ENCODE measurements at regions not wholly inside any gene's neighbourhood (a gene's known extent, or its start where the extent isn't known, plus 50 kb on each side); places are given as distances from the start of the nearest gene placed in this dataset.

DNA sequence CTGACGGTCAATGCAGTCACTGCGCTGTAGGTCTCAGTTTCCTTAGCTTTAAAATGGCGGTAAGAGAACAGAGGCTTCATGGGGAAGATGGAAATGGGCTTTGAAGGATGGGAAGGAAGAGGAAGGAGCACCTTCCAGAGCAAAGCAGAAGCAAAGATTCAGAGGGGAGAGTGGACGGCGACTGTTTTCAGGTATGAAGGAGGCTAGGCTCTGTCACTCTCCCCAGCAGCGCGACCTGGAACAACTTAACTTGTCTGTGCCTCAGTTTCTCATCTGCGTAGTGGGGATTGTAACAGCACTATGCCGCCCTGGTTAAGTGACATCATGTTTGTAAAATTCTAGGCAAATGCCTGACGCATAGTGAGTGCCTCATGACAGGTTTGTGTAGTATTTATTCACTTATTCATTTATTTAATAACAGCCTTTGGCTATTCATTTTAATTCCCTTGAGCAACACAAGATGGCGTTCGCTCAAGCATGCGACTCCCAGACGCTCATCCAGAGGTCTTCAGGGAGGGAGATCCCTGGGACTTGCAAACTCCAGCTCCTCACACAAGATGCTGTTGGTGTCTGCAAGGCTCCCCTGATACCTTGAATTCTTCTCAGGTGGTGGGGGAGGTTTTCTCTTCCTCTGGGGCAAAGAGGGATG is 336.3 kb downstream of the DYSF start:
- no peak for DNase-seq (ENCODE audit: extremely low spot score, insufficient read length, low read depth)
- FAIRE-seq: no peak

DNA sequence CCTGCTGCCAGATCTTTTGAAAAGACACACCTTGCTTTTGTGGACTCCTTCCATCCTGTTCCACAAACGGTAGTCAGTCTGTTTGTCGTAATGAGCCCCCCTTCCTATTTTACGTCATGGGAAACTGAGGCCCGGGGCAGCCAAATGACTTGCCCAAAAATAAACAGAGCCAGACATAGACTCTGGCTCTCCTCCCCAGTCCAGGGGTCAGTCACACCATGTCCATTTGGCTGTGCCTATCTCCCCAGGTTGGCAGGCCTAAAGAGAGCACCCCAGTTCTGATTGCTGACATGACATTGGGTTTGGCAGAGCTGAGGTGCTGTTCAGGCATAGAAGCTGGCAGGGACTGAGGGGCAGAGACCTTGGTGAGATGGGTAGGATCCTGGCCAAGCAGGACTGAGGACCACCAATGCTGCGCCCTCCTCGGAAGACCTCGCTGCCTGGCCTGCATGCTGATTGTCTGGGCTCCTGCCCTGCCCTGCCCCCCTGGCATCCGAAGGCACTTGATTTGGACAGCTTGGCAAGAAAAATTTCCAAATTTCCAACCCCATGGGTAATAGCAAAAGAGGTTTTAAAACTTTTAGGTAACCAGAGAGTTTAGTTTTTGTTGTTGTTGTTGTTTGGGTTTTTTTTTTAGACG is 335.4 kb downstream of the DYSF start:
- no peak for DNase-seq (ENCODE audit: extremely low spot score, insufficient read length, low read depth)
- no peak for FAIRE-seq

DNA sequence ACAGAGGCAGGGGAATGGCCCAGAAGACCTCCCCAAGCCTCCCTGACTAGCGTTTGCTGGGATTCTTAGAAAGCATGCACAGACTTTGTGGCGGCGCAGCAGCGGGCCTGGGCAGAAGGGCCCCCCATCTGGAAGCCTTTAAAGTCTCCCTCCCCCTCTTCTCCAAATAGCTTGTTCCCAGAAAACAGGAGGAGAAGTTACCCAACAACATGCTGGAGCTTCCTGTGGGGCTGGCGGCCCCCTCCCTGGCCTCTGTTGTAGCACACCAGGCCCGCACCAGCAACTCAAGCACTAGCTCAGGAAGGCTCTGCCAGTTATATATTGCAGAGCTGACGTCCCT is 334.8 kb downstream of the DYSF start:
- no peak for FAIRE-seq
- no peak for DNase-seq (ENCODE audit: extremely low spot score, insufficient read length, low read depth)

DNA sequence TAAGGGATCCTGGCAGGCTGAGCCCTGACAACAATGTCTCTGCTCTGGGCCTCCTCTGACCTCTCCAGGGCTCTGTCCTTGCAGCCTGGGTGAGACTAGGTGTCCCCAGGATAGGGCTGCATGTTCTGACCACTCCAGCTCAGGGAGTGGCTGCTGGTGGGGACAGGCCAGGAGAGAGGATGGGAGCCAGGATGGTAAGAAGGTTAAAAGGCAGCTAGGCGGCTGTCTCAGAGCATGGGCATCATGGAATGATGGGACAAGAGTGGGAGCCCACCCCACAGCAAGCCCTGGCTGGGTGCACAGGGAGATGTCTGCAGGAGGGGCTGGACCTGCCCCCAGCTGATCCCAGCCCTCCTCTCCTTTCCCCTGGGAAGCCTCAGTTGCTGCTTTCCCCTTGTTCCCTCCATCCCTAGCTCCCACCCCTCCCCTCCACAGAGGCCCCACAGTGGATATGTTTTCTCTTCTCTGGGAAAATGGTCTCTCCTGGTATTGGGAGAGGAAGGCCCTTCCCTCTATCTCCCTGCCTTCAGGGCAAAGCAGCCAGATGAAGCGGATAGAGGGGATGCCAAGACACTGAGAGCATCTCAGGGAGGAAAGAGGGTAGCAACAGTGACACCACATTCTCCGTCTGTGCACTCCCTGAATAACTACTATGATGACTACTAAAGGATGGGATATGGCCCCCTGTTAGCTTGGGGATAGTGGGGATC is 334.3 kb downstream of the DYSF start:
- FAIRE-seq (no peak), DNase-seq (ENCODE audit: extremely low spot score, insufficient read length, low read depth) (no peak)

DNA sequence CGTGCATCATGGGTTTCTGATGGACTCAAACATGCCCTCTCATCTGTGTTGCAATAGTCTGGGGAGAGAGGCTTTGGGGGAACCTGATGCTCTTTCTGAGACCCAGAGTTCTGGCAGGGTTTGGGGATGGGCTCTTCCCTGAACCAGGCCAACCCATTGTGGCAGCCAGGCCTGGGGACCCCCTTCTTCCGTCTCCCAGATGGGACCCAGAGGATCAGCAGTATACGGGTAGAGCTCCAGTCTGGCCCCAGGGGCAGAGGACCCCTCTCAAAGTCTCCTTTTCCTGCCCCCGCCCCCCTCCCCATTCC is 333.7 kb downstream of the DYSF start:
- DNase-seq (ENCODE audit: extremely low spot score, insufficient read length, low read depth): no peak
- FAIRE-seq: no peak

DNA sequence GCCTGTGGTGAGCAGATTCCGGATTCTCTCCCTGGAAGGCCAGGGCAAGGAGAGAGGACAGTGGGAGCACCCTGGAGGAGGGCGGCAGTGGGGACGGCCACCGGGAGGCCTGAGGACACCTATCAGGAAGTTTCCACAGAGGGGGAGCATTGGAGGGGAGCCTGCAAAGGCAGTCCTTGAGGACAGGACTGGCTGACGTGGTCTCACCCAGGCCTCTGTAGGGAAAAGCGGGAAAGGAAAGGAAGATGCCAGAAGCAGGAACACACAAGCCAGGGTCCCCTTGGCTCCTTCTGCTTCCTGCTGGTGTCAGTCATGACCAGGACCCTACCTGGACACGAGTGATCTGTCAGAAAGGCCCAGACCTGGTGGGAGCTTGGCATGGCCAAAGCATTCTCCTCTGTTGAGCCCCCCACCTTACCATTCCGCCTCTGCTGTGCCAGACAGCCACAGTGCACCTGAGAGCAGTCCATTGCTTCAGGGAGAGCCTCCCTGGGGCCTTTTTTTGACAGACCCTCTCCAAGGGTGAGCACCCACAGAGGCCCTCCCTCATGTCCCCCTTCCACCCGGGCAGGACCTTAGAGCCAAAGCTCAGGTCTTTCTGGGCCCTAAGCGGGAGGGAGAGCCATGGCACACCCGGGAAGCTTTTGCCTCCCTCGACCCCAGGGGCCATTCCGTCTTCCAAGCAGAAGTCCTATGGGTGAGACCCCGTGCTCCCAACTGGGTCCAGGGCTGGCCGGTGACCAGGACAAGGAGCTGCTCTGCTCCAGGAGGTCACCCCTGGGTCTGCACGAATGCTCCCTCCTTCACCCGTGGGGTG is 333.1 kb downstream of the DYSF start:
- FAIRE-seq: no peak
- no peak for DNase-seq (ENCODE audit: extremely low spot score, insufficient read length, low read depth)

DNA sequence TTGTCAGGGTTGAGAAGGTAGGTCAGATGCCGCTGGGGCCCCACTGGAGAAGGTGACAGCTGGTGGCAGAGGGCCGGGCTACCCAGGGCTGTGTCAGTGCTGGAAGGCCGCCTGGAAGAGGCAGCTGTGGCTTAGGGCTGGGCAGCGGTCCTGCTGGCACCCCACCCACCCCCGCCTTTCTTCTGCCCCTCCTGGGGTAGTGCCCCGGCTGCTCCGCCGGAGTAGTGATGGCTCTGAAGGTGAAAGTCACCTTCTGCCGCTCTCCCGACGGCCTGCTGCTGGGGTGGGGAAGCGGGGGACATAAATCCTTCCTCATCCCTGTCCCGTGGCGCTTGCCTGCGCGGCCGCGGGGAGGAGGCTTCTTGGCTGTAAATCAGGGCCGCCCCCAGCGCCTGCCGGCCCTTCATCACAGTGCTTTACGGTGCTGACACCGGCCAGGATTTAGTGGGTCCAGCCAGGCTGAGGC is 332.2 kb downstream of the DYSF start:
- DNase-seq (ENCODE audit: extremely low spot score, insufficient read length, low read depth) (no peak), FAIRE-seq (no peak)

DNA sequence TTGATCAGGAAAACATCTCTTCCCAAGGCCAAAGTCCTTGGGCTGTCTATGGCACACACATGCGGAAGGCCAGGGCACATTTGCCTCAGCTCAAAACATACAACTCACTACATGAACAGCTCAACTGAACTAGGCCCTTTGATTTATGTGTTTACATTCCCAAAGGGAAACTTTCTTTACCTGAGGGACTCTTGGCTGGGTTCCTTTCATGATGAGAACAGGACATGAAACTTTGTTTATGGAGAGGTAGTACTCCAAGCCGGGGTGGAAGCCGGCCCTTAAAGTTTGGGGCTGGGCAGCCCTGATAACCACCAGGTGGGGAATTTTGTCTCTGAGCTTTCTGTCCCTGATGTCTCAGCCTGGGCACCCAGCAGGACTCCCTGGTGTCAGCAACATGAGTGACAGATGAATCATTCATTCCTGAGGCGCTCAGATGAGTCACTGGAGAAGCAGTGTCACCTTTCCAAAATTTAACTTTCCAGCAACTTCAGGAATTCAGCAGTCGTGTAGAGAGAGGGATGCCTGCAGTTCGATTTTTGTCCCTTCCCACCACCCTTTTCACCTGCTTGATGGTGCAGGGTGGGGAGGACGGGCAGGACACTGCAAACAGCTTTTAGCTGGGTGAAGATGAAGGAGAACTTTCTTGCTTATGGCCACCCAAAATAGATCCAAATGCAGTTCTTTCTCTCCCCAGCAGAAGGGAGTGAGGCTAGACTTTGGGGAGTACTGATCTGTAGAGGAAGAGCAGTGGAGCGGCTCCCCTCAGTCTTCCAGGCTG is 331.6 kb downstream of the DYSF start:
- DNase-seq (ENCODE audit: extremely low spot score, insufficient read length, low read depth) (no peak), FAIRE-seq (no peak)

DNA sequence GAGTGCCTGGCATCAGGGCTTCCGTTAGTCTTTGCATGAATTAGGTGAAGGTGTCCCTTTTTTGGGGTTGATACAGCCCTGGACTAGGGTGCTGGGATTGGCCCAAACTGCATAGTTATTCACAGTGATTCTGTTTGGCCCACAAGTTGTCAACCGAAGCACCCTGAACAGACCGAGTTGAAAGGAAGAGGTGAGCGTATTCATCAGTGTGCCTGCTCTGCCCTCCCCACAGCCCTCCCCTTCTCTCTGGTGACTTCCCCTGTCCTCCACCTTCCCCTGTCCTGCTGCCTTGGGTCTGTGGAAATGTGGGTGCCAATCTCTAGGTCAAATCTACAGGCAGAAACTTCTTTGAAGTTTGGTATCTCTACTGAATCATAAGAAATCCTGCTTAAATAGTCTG is 330.5 kb downstream of the DYSF start:
- FAIRE-seq (no peak), DNase-seq (ENCODE audit: extremely low spot score, insufficient read length, low read depth) (no peak)

DNA sequence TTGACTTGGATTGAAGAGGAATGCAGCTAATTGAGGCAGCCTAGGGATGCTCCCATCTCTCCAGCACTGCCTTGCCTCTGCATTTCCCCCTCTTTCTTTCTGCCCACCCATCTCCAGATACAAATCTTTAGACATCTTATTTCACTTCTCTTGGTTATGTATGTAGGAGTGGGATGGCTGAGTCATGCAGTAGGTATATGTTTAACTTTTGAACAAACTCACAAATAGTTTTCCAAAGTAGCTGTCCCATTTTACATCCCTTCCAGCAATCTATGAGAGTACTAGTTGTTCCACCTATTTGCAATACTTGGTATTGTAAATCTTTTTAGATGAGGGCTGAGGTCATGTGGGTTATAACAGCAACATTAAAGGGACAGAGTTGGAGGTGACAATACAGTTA is 329.9 kb downstream of the DYSF start:
- FAIRE-seq: no peak

DNA sequence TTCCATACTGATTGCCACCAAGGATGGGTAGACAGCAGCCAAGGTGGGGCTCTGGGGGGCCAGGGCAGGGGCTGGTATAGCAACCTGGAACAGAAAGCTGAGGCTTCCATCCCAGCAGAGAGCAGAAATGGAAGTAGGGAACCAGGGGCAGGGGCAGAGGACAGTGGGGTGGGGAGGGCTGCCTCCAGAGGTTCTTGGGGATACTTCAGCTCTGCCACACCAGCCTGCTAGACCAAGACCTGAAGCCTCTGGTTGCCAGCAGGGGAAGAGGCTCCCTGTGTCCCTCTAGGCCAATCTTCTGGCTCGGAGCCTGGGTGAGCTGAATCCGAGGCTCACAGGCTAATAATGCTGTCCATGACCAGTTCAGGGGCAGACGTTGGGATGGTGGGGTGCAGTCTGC is 329.0 kb downstream of the DYSF start:
- no peak for FAIRE-seq
- no peak for DNase-seq (ENCODE audit: extremely low spot score, insufficient read length, low read depth)

More for the DNA sequence above, 329.9 kb downstream of the DYSF start:
- no peak for DNase-seq (ENCODE audit: extremely low spot score, insufficient read length, low read depth)

DNA sequence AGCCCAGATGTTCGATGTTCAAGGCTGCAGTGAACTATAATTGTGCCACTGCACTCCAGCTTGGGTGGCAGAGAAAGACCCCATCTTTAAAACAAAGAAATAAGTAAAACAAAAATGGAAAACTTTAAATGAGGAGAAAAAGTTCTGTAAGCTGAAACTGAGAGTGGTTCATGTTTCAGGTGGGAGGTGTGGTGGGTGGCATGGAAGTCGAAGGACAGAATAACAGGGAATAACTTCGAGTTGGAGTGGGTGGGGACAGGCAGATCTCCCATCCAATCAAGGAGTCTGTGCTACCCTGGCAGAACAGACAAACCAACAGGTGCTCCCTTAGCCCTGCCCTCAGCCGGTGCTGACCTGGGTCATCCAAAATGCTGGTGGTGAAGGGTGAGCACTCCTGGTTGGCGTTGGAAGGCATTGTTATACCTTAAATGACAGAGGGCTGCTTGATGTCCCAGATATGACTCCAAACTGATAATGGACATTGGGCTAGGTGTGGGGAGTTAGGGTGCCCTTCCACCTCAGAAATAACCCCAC is 328.4 kb downstream of the DYSF start:
- no peak for FAIRE-seq
- DNase-seq (ENCODE audit: extremely low spot score, insufficient read length, low read depth): no peak

DNA sequence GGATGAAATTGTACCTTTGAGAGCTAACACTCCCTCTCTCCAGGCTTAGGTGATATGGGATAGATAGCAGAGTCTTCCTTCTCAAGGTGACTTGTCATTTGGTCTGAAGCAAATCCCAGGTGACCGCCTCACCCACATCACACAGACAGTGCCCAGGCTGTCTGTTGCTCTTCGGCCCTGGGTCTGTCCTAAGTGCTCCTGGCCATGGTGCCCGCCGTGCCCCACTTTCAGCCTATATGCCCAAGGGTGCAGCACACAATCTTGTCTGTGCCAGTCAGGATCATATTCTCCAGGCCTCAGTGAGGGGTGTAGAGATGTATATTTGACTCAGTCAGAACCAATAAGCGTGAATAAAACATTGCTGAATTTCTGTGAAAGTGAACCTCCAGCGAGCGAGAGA is 326.8 kb downstream of the DYSF start:
- no peak for DNase-seq (ENCODE audit: extremely low spot score, insufficient read length, low read depth)
- no peak for FAIRE-seq

DNA sequence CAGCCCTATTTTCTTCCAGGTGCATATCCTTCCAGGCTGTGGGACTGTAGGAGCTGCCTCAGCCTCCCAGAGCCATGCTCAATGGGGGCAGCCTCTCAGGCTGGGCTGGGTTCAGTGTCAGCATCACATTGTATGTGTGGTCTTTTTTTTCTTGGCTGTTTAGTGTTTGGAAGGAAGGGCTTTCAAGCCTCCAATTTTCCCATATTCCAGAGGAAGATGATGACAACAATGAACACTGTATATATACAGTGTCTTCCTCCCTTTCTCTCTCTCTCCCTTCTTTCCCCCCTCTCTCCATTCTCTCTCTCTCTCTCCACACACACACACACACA is 326.4 kb downstream of the DYSF start:
- FAIRE-seq: no peak
- DNase-seq (ENCODE audit: extremely low spot score, insufficient read length, low read depth): no peak

DNA sequence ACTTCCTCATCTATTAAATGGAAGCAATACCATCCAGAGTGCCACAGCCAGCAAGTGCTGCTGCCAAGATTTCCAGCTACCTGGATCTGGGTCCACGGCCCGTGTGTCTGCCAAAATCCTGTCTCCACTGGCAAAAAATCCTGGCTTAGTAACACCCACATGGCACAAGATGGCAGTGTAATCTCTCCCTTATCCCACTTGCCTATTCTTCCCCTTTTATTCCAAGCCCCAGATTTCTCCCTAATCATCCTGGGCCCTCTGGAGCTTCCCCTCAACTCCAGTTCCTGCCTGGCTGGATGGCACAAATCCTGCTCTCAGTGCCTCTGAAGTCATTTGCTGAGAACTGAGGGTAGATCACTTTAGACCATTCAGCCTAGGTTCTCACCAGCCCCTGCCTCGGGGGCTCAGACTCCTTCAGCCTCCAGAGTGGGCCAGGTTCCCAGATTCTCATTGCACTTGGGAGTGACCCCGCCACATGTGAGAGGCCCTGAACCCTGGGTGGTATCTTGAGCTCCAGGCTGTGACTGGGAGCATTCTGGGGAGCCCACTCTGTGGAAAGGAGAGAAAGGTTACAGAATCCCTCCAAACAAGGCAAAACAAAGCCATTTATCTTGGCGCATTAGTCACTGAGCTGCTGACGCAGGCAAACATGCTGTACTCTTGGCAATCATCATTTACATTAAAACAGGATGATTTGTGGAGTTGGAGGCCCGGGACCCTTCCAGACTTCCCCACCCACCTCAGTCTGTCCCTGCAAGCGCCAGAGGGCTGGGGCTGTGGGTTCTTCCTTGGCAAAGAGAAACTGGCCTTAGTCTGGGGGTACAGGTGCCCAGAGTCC is 325.8 kb downstream of the DYSF start:
- DNase-seq (ENCODE audit: extremely low spot score, insufficient read length, low read depth): no peak
- FAIRE-seq: no peak

DNA sequence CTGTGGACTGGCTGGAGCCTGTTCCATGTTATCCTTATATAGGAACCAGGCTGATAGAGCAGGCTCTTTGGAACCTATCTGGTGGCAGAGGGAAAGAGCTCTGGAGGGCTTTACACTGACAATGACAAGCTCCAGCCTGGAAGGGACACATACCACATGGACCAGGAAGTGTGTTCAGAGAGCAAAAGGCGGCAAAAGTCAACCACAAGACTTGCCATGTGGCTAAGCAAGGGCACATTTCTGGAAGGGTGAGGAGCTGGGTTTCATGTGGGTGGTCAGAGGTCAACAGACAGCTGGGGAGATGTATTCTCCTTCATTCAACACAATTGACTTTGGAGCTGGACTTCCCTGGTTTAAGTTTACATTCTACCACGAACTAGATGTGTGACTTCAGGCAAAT is 325.2 kb downstream of the DYSF start:
- FAIRE-seq: no peak
- no peak for DNase-seq (ENCODE audit: extremely low spot score, insufficient read length, low read depth)

DNA sequence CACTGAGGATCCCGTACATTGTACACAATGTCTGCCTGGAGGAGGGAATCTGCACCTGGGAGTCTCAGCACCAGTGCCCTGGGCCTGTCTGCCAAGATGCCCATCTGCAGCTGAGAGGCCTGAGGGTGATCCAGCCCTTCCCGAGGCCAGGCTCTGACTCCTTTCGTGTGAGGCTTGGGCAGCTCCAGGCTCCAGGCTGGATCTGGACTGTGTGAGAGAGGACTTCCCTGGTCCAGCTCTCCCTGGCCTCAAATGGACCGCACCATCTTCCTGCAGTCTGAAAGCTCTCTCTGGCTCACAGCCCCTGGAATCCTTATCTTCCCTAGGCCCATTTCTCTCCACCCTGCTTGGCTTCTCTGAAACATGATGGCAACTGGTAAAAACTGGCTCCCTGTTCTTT is 324.6 kb downstream of the DYSF start:
- FAIRE-seq: no peak
- DNase-seq (ENCODE audit: extremely low spot score, insufficient read length, low read depth): no peak

DNA sequence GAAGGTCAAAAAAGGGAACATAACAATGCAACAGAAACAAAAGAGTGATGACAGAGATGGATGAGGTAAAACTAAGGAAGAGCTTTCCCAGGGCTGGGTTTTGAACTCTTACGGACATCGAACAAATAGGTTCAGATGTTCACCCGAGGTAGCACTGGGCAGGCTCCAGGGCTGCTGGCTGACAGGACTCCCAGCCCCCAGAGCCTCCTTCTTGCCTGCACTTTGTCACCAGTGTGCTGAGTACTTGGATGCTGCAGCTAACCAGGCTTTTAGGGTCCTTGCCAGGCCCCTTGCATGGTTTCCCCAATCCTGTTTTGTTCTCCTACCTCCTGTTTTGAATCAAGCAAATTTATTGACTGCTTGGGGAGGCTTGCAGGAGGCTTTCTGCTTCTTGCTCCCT is 322.9 kb downstream of the DYSF start:
- no peak for DNase-seq (ENCODE audit: extremely low spot score, insufficient read length, low read depth)
- FAIRE-seq: no peak

DNA sequence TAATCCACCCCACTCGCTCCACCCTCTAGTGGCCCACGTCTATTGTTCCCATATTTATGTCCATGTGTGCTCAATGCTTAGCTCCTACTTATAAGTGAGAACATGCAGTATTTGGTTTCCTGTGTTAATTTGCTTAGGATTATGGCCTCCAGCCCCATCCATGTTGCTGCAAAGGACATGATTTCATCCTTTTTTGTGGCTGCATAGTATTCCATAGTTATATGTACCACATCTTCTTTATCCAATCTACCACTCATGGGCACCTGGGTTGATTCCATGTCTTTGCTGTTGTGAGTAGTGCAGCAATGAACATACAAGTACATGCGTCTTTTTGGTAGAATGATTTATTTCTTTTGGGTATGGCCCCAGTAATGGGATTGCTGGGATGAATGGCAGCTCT is 319.9 kb downstream of the DYSF start:
- FAIRE-seq (no peak), DNase-seq (ENCODE audit: extremely low spot score, insufficient read length, low read depth) (no peak)

Measured in GM18507 (cell line).